ENCODE measurements at regions not wholly inside any gene's neighbourhood (a gene's known extent, or its start where the extent isn't known, plus 50 kb on each side); places are given as distances from the start of the nearest gene placed in this dataset.

GRCh38 chr16:52863000-52863399 lies 189.7 kb downstream of the CHD9NB start:
- Histone ChIP-seq H3K4me1 (no peaks in the 10 kb centered on the region), H3K4me3 (no peak overlapping the region), H3K27ac (no peak overlapping the region), H3K9me3 (peaks cover 0 to 22% (median 0%) of the 10 kb centered on the region in 4 donors), H3K36me3 (no peaks in the 10 kb centered on the region), H3K27me3 (no peaks in the 10 kb centered on the region)
- TF ChIP-seq CTCF (IDR thresholded peaks at IDR 0.05): no peak
- TF ChIP-seq EP300 (IDR thresholded peaks at IDR 0.05): no peak
- 91 to 95% methylated on average over 4 of the region's 4 CpGs for WGBS, 2 donors
- DNase-seq (ENCODE audit: low spot score in 2 of 2): no peak

GRCh38 chr16:52861614-52862022 lies 191.1 kb downstream of the CHD9NB start:
- 21 to 28% methylated on average over 7 of the region's 7 CpGs for WGBS, 2 donors
- Histone ChIP-seq H3K4me1 (no peaks in the 10 kb centered on the region), H3K27me3 (no peaks in the 10 kb centered on the region), H3K9me3 (peaks cover 0 to 22% (median 0%) of the 10 kb centered on the region in 4 donors), H3K4me3 (no peak overlapping the region), H3K36me3 (no peaks in the 10 kb centered on the region), H3K27ac (no peak overlapping the region)
- DNase-seq (ENCODE audit: low spot score in 2 of 2): no peak
- TF ChIP-seq CTCF (IDR thresholded peaks at IDR 0.05): no peak
- TF ChIP-seq EP300 (IDR thresholded peaks at IDR 0.05): no peak
- TF ChIP-seq POLR2A (IDR thresholded peaks at IDR 0.05): no peak

GRCh38 chr16:52855463-52855862 lies 197.2 kb downstream of the CHD9NB start:
- Histone ChIP-seq H3K36me3 (no peaks in the 10 kb centered on the region), H3K4me3 (no peak overlapping the region), H3K27ac (no peak overlapping the region), H3K27me3 (no peaks in the 10 kb centered on the region), H3K4me1 (no peaks in the 10 kb centered on the region), H3K9me3 (peaks cover 0 to 29% (median 5%) of the 10 kb centered on the region in 4 donors)
- no peak for TF ChIP-seq CTCF (IDR thresholded peaks at IDR 0.05)
- TF ChIP-seq POLR2A (IDR thresholded peaks at IDR 0.05): no peak
- TF ChIP-seq EP300 (IDR thresholded peaks at IDR 0.05): no peak
- no peak for DNase-seq (ENCODE audit: low spot score in 2 of 2)

GRCh38 chr16:52852978-52853377 lies 199.7 kb downstream of the CHD9NB start:
- Histone ChIP-seq H3K9me3 (peaks cover 0 to 51% (median 10%) of the 10 kb centered on the region in 4 donors), H3K4me1 (no peaks in the 10 kb centered on the region), H3K27me3 (no peaks in the 10 kb centered on the region), H3K4me3 (no peak overlapping the region), H3K27ac (no peak overlapping the region), H3K36me3 (no peaks in the 10 kb centered on the region)
- no peak for DNase-seq (ENCODE audit: low spot score in 2 of 2)
- WGBS, 2 donors: 67 to 72% methylated on average over 4 to 5 of the region's 5 CpGs
- TF ChIP-seq EP300 (IDR thresholded peaks at IDR 0.05) (no peak), POLR2A (IDR thresholded peaks at IDR 0.05) (no peak), CTCF (IDR thresholded peaks at IDR 0.05) (no peak)

- no peak for TF ChIP-seq POLR2A (IDR thresholded peaks at IDR 0.05)
- TF ChIP-seq EP300 (IDR thresholded peaks at IDR 0.05): no peak
- TF ChIP-seq CTCF (IDR thresholded peaks at IDR 0.05): no peak
- no peaks in the 10 kb centered on the region for H3K27me3 ChIP-seq
- peaks cover 0 to 61% (median 10%) of the 10 kb centered on the region in 4 donors for H3K9me3 ChIP-seq
- H3K4me3 ChIP-seq: no peak overlapping the region
- H3K27ac ChIP-seq: no peak overlapping the region
- WGBS, 2 donors: 0 to 39% methylated on average over 1 of the region's 1 CpG
- H3K4me1 ChIP-seq: no peaks in the 10 kb centered on the region
- DNase-seq (ENCODE audit: low spot score in 2 of 2): no peak
- H3K36me3 ChIP-seq: no peaks in the 10 kb centered on the region
These were observed 201.4 kb downstream of the CHD9NB start for GRCh38 chr16:52851211-52851740.

Data from tibial nerve (tissue), 4 donors.